GM12878 (cell line): ENCODE measurements at regions not wholly inside any gene's neighbourhood (a gene's known extent, or its start where the extent isn't known, plus 50 kb on each side); places are given as distances from the start of the nearest gene placed in this dataset.

ENCODE experiments used
- HDAC2 ChIP-seq: fragments of 200-600 bp; sonication (generic); IDR thresholded peaks from 2 replicates; pipeline ENCODE4 v1.6.1; 2017
- LARP7 ChIP-seq: fragments of 450-650 bp; IDR thresholded peaks from 2 replicates; pipeline ENCODE4 v1.6.1; 2017; ENCODE audit warnings: mild to moderate bottlenecking
- SIN3A ChIP-seq: IDR thresholded peaks from 2 replicates; pipeline ENCODE4 v1.6.1; 2012; ENCODE audit warnings: low read depth, low read length, improper control_type of control experiment
- YY1 ChIP-seq: IDR thresholded peaks from 2 replicates; pipeline ENCODE4 v1.6.1; 2011; ENCODE audit warnings: low read depth, mild to moderate bottlenecking, low read length
- TF ChIP-seq, protein P1 (sequence below), 3 experiments: IDR thresholded peaks in 2 of 3; conservative IDR thresholded peaks in 1 of 3; 2 replicates each; pipeline ENCODE4 v1.5.1; 2011; ENCODE audit warnings: low read depth in 3 of 3, low read length in 3 of 3, mild to moderate bottlenecking in 3 of 3, control low read depth in 2 of 3, moderate library complexity in 2 of 3, inconsistent platforms in 1 of 3, mixed read lengths in 1 of 3; ENCODE audit not compliant: control insufficient read depth in 2 of 3, insufficient read depth in 1 of 3; ENCODE audit errors: extremely low read depth in 1 of 3

DNA sequence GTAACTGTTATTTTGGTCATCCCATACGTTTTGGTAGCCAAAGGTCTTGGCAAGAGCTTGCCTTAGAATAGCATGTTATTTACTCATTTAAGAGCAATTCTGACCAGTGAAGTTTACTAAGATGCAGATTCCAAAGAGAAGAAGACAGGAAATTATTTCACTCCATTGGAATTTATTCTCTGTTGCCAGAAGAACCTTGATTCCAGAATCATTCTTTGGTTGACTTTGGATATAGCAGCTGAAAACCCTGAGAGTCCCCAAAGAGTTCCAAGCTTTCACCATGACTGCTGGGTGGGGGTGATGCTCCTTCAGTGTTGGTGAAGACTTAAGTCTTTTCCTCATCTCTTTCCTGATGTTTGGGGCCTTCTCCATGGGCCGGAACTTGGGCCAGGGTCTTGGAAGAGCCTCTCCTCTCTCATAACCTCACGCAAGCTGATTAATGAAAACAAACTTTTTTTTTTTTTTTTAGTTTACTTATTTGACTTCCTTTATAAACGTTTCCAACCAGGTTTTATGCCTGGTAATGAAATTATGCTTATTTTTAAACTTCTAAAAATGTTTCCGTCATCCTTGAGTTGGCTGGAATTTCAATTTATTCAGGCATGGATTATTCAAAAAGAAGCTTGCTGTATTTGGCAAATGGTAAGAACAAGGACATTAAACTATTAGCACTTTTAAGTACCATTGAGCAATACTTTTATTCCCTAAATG lies 192.0 kb downstream of the MTX2 start:
- no peak for TF ChIP-seq SIN3A
- TF ChIP-seq, protein P1, sequence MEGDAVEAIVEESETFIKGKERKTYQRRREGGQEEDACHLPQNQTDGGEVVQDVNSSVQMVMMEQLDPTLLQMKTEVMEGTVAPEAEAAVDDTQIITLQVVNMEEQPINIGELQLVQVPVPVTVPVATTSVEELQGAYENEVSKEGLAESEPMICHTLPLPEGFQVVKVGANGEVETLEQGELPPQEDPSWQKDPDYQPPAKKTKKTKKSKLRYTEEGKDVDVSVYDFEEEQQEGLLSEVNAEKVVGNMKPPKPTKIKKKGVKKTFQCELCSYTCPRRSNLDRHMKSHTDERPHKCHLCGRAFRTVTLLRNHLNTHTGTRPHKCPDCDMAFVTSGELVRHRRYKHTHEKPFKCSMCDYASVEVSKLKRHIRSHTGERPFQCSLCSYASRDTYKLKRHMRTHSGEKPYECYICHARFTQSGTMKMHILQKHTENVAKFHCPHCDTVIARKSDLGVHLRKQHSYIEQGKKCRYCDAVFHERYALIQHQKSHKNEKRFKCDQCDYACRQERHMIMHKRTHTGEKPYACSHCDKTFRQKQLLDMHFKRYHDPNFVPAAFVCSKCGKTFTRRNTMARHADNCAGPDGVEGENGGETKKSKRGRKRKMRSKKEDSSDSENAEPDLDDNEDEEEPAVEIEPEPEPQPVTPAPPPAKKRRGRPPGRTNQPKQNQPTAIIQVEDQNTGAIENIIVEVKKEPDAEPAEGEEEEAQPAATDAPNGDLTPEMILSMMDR (IDR thresholded peaks at IDR 0.05 in 2 of 3, conservative IDR thresholded peaks at IDR 0.05 in 1 of 3; ENCODE audit: control insufficient read depth in 2 of 3, extremely low read depth in 1 of 3, insufficient read depth in 1 of 3, low read depth in 3 of 3, low read length in 3 of 3), result no peak
- TF ChIP-seq HDAC2, result no peak
- no peak for TF ChIP-seq YY1
- no peak for TF ChIP-seq LARP7
